HCT116 (cell line): ENCODE measurements at regions not wholly inside any gene's neighbourhood (a gene's known extent, or its start where the extent isn't known, plus 50 kb on each side); places are given as distances from the start of the nearest gene placed in this dataset.

Experiments
- ATAC-seq: fragments of 200-7000 bp; cut with Tn5 transposase; 2 replicates; pipeline ENCODE4 v1.9.1; 2020; ENCODE audit warnings: mild to moderate bottlenecking, moderate library complexity
- BruUV-seq: library from RNA; stranded (reverse); fragments of 400-500 nt; replicated peaks from 2 replicates; lab custom pipeline; 2021; lab: Mats Ljungman, UMichigan
- CTCF ChIA-PET: fragments of 300-600 bp; sonication (Branson Sonifier 250); formaldehyde crosslinking; loops from one replicate; lab custom pipeline; 2021; ENCODE audit warnings: antibody characterized with exemption; lab: Charles Lee
- POLR2A ChIA-PET: fragments of 300-600, 350-600 bp; sonication (Branson Sonifier 250); formaldehyde crosslinking; loops from one replicate; lab custom pipeline; 2021; ENCODE audit warnings: antibody characterized with exemption; lab: Charles Lee
- RAD21 ChIA-PET, 2 experiments: fragments of 300-600 bp; sonication (Branson Sonifier 250); formaldehyde crosslinking; loops; one replicate each; lab custom pipeline; 2023; ENCODE audit warnings: low total read pairs in 2 of 2; ENCODE audit not compliant: uncharacterized antibody in 2 of 2, unreplicated experiment in 2 of 2, low non-redundant PET in 1 of 2; lab: Charles Lee
- DNase-seq: peaks from one replicate; pipeline ENCODE4 v3.0.0-alpha.2; 2010; ENCODE audit warnings: low read depth, low spot score
- H2AFZ ChIP-seq: fragments of 200-600 bp; shearing (Covaris generic), sonication (generic); 2 replicates; pipeline ENCODE4 v1.6.1; 2017; ENCODE audit warnings: low read depth, mixed run types, mixed read lengths, antibody characterized with exemption, low read length; ENCODE audit not compliant: poor library complexity, severe bottlenecking
- H3K27ac ChIP-seq: 2 replicates; pipeline ENCODE4 v1.5.1; 2012; ENCODE audit warnings: low read depth, low read length
- H3K27me3 ChIP-seq: fragments of 200-600 bp; sonication (generic); 2 replicates; pipeline ENCODE4 v1.6.1; 2016; ENCODE audit warnings: mixed run types, low read length, mixed read lengths; ENCODE audit not compliant: insufficient read depth
- H3K36me3 ChIP-seq, 2 experiments: fragments of 200-500 bp in 1 of 2; fragments of 200-600 bp in 1 of 2; sonication (Bioruptor generic) in 1 of 2; sonication (generic) in 1 of 2; 2 replicates each; pipeline versions ENCODE4 v1.5.1 to v1.6.1; 2014 to 2016; ENCODE audit warnings: low read length in 2 of 2, inconsistent platforms in 1 of 2, mixed read lengths in 1 of 2, mixed run types in 1 of 2; ENCODE audit not compliant: insufficient read depth in 2 of 2, control insufficient read depth in 1 of 2
- H3K4me1 ChIP-seq, 2 experiments: fragments of 200-600 bp in 1 of 2; sonication (generic) in 1 of 2; 2 replicates each; pipeline versions ENCODE4 v1.5.1 to v1.6.1; 2012 to 2017; ENCODE audit warnings: low read length in 2 of 2, inconsistent platforms in 1 of 2, mild to moderate bottlenecking in 1 of 2, mixed read lengths in 1 of 2, mixed run types in 1 of 2, moderate library complexity in 1 of 2; ENCODE audit not compliant: insufficient read depth in 2 of 2, control insufficient read depth in 1 of 2
- H3K4me2 ChIP-seq: fragments of 200-600 bp; sonication (generic); 2 replicates; pipeline ENCODE4 v1.6.1; 2017; ENCODE audit warnings: mixed run types, low read length, mixed read lengths
- H3K4me3 ChIP-seq, 2 experiments: fragments of 200-600 bp in 1 of 2; sonication (generic) in 1 of 2; replicated peaks in 1 of 2; 2 replicates each; pipeline ENCODE4 v1.5.1; 2011 to 2016; ENCODE audit warnings: low read length in 2 of 2, control low read depth in 1 of 2, low read depth in 1 of 2, mild to moderate bottlenecking in 1 of 2, mixed read lengths in 1 of 2, mixed run types in 1 of 2
- H3K79me2 ChIP-seq: fragments of 200-600 bp; sonication (generic); 2 replicates; pipeline ENCODE4 v1.6.1; 2017; ENCODE audit warnings: mild to moderate bottlenecking, mixed run types, low read length, moderate library complexity, mixed read lengths; ENCODE audit not compliant: insufficient read depth
- H3K9ac ChIP-seq: fragments of 200-600 bp; sonication (generic); 2 replicates; pipeline ENCODE4 v1.6.1; 2016; ENCODE audit warnings: low read length, mixed read lengths
- H3K9me2 ChIP-seq: fragments of 200-600 bp; sonication (generic), shearing (Covaris generic); 2 replicates; pipeline ENCODE4 v1.6.1; 2017; ENCODE audit warnings: mixed run types, mild to moderate bottlenecking, moderate library complexity; ENCODE audit not compliant: insufficient read depth
- H3K9me3 ChIP-seq, 2 experiments: fragments of 200-500 bp in 1 of 2; fragments of 200-600 bp in 1 of 2; sonication (Bioruptor generic) in 1 of 2; sonication (generic) in 1 of 2; 2 replicates each; pipeline ENCODE4 v1.6.1; 2014 to 2017; ENCODE audit warnings: low read length in 2 of 2, mixed read lengths in 2 of 2, inconsistent platforms in 1 of 2, low read depth in 1 of 2, mild to moderate bottlenecking in 1 of 2, mixed run types in 1 of 2, moderate library complexity in 1 of 2; ENCODE audit not compliant: control insufficient read depth in 1 of 2, insufficient read depth in 1 of 2
- H4K20me1 ChIP-seq: fragments of 200-600 bp; sonication (generic), shearing (Covaris generic); 2 replicates; pipeline ENCODE4 v1.6.1; 2017; ENCODE audit warnings: mixed run types, mild to moderate bottlenecking, moderate library complexity; ENCODE audit not compliant: insufficient read depth
- CBX3 ChIP-seq: IDR thresholded peaks from 2 replicates; pipeline ENCODE4 v1.6.1; 2012; ENCODE audit warnings: low read depth
- CEBPB ChIP-seq: IDR thresholded peaks from 2 replicates; pipeline ENCODE4 v1.6.1; 2012; ENCODE audit warnings: low read depth
- EGR1 ChIP-seq: IDR thresholded peaks from 2 replicates; pipeline ENCODE4 v1.6.1; 2012; ENCODE audit warnings: low read depth
- EZH2 ChIP-seq: fragments of 200-600 bp; sonication (generic); IDR thresholded peaks from 2 replicates; pipeline ENCODE4 v1.6.1; 2017; ENCODE audit warnings: antibody characterized with exemption, mixed run types
- EZH2phosphoT487 ChIP-seq: fragments of 200-600 bp; IDR thresholded peaks from 2 replicates; pipeline ENCODE4 v1.6.1; 2018; ENCODE audit warnings: antibody characterized with exemption, borderline replicate concordance
- FOSL1 ChIP-seq: IDR thresholded peaks from 2 replicates; pipeline ENCODE4 v1.6.1; 2012; ENCODE audit warnings: low read depth
- JUND ChIP-seq: IDR thresholded peaks from 2 replicates; pipeline ENCODE4 v1.6.1; 2012
- MAX ChIP-seq: IDR thresholded peaks from 2 replicates; pipeline ENCODE4 v1.6.1; 2012
- RAD21 ChIP-seq: IDR thresholded peaks from 2 replicates; pipeline ENCODE4 v1.6.1; 2012; ENCODE audit warnings: low read depth, mild to moderate bottlenecking
- SIN3A ChIP-seq: IDR thresholded peaks from 2 replicates; pipeline ENCODE4 v1.6.1; 2012; ENCODE audit warnings: low read depth
- SRF ChIP-seq: IDR thresholded peaks from 2 replicates; pipeline ENCODE4 v1.6.1; 2012; ENCODE audit warnings: low read depth
- TCF7L2 ChIP-seq: IDR thresholded peaks from 2 replicates; pipeline ENCODE4 v1.7.0; 2011; ENCODE audit warnings: borderline replicate concordance, inconsistent platforms; ENCODE audit not compliant: insufficient read depth, insufficient read length; ENCODE audit errors: extremely low read depth
- YY1 ChIP-seq: IDR thresholded peaks from 2 replicates; pipeline ENCODE4 v1.6.1; 2011; ENCODE audit warnings: low read length, low read depth, moderate library complexity, mild to moderate bottlenecking; ENCODE audit not compliant: insufficient replicate concordance; ENCODE audit errors: extremely low read depth
- ZFX ChIP-seq: fragments of 450-650 bp; IDR thresholded peaks from 2 replicates; pipeline ENCODE4 v1.6.1; 2017
- intact Hi-C: fragments of 100-400 bp; cut with micrococcal nuclease; formaldehyde crosslinking; loops from 2 replicates; pipeline ENCODE4 v1.10.0; 2022
- TF ChIP-seq, protein P1 (sequence below): IDR thresholded peaks from 2 replicates; pipeline ENCODE4 v1.6.1; 2012
- TF ChIP-seq, protein P2 (sequence below): IDR thresholded peaks from 2 replicates; pipeline ENCODE4 v1.6.1; 2011; ENCODE audit warnings: mild to moderate bottlenecking, low read length, moderate library complexity; ENCODE audit not compliant: insufficient replicate concordance; ENCODE audit errors: extremely low read depth

DNA sequence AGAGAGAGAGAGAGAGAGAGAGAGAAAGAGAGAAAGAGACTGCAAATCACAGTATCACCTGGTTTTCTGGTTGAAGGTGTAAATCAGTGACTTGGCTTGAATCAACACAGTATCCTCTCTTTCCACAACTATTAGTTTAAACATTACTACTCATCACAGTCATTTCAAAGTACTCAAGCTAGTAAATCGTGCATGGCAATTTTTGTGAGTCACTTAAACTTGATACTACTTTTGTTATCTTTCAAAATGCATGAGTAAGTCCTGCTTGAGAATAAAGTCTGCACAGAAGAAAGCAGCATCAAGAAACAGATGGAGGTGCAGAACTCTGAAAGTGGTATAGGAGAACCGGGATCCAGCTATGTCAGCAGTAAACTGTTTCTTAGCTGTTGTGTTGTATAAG is 535.4 kb downstream of the CDH8 start:
- H3K9me2 ChIP-seq = no peaks in the 10 kb centered on the region
- H3K9ac ChIP-seq = no peak overlapping the region
- H3K4me3 ChIP-seq = no peak overlapping the region
- TF ChIP-seq SIN3A = no peak
- H3K36me3 ChIP-seq = no peaks in the 10 kb centered on the region
- no peak for ATAC-seq
- intact Hi-C loops = no loop called here
- no peak for DNase-seq
- no TSS peak for BruUV-seq
- ChIA-PET RAD21 (no interaction called here), POLR2A (no interaction called here), CTCF (no interaction called here)
- H3K4me1 ChIP-seq = no peaks in the 10 kb centered on the region
- H4K20me1 ChIP-seq = no peaks in the 10 kb centered on the region
- H2AFZ ChIP-seq = no peak overlapping the region
- no peak overlapping the region for H3K27ac ChIP-seq
- H3K27me3 ChIP-seq = no peaks in the 10 kb centered on the region
- H3K4me2 ChIP-seq = no peak overlapping the region
- no peaks in the 10 kb centered on the region for H3K79me2 ChIP-seq
- peaks cover 5 to 28% of the 10 kb centered on the region in 2 experiments; a peak in 3 of 4 replicates for H3K9me3 ChIP-seq

- TF ChIP-seq JUND = no peak
- TF ChIP-seq, protein P1, sequence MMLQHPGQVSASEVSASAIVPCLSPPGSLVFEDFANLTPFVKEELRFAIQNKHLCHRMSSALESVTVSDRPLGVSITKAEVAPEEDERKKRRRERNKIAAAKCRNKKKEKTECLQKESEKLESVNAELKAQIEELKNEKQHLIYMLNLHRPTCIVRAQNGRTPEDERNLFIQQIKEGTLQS = no peak
- TF ChIP-seq YY1 = no peak
- TF ChIP-seq, protein P2, sequence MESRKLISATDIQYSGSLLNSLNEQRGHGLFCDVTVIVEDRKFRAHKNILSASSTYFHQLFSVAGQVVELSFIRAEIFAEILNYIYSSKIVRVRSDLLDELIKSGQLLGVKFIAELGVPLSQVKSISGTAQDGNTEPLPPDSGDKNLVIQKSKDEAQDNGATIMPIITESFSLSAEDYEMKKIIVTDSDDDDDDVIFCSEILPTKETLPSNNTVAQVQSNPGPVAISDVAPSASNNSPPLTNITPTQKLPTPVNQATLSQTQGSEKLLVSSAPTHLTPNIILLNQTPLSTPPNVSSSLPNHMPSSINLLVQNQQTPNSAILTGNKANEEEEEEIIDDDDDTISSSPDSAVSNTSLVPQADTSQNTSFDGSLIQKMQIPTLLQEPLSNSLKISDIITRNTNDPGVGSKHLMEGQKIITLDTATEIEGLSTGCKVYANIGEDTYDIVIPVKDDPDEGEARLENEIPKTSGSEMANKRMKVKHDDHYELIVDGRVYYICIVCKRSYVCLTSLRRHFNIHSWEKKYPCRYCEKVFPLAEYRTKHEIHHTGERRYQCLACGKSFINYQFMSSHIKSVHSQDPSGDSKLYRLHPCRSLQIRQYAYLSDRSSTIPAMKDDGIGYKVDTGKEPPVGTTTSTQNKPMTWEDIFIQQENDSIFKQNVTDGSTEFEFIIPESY = no peak
- TF ChIP-seq SRF = no peak
- no peak for TF ChIP-seq EZH2
- no peak for TF ChIP-seq CBX3
- TF ChIP-seq EGR1 = no peak
- no peak for TF ChIP-seq SIN3A
- no peak for TF ChIP-seq EZH2phosphoT487
- no peak for TF ChIP-seq TCF7L2
- no peak for TF ChIP-seq MAX
- TF ChIP-seq CEBPB = no peak
- TF ChIP-seq FOSL1 = no peak
- TF ChIP-seq RAD21 = no peak
- TF ChIP-seq ZFX = no peak
- TF ChIP-seq, all 23 proteins: peak for 0
- Histone ChIP-seq H3K36me3 (no peaks in the 10 kb centered on the region; a peak in 1 of 4 replicates), H2AFZ (no peak overlapping the region), H3K4me1 (no peaks in the 10 kb centered on the region), H3K79me2 (no peaks in the 10 kb centered on the region), H3K4me3 (no peak overlapping the region), H3K27ac (no peak overlapping the region), H3K9ac (no peak overlapping the region), H4K20me1 (no peaks in the 10 kb centered on the region), H3K9me3 (peaks cover 0 to 6% of the 10 kb centered on the region in 2 experiments; a peak in 3 of 4 replicates), H3K9me2 (no peaks in the 10 kb centered on the region), H3K27me3 (no peaks in the 10 kb centered on the region), H3K4me2 (no peak overlapping the region)
- no peak for ATAC-seq
- intact Hi-C loops = no loop called here
- POLR2A ChIA-PET = no interaction called here
- DNase-seq = no peak
- RAD21 ChIA-PET = no interaction called here
- CTCF ChIA-PET = no interaction called here
- BruUV-seq = no TSS peak
Observed at GRCh38 chr16:61480250-61480649, 556.0 kb downstream of the CDH8 start.
